H1 (cell line): ENCODE measurements at regions not wholly inside any gene's neighbourhood (a gene's known extent, or its start where the extent isn't known, plus 50 kb on each side); places are given as distances from the start of the nearest gene placed in this dataset.

Experiments
- CEBPB ChIP-seq: IDR thresholded peaks from 2 replicates; pipeline ENCODE4 v1.6.1; 2012; ENCODE audit warnings: low read depth, low read length
- KDM1A ChIP-seq: fragments of 200-600, 300-600 bp; sonication (generic); IDR thresholded peaks from 2 replicates; pipeline ENCODE4 v1.7.1; 2016; ENCODE audit warnings: mild to moderate bottlenecking, low read length, borderline replicate concordance
- KDM4A ChIP-seq: IDR thresholded peaks from one replicate; pipeline ENCODE4 v1.7.1; 2012; ENCODE audit warnings: low read depth, mild to moderate bottlenecking, moderate library complexity, low read length, inconsistent platforms; ENCODE audit not compliant: severe bottlenecking
- SP2 ChIP-seq: IDR thresholded peaks from 2 replicates; pipeline ENCODE4 v1.6.1; 2012; ENCODE audit warnings: mild to moderate bottlenecking, low read length, inconsistent platforms

GRCh38 chr2:128612628-128613027 lies 294.0 kb upstream of the HS6ST1 start (continued):
- no peak for TF ChIP-seq KDM4A
- no peak for TF ChIP-seq CEBPB
- no peak for TF ChIP-seq KDM1A
- no peak for TF ChIP-seq SP2
